Peyer's patch (tissue), 4 donors: ENCODE measurements at regions not wholly inside any gene's neighbourhood (a gene's known extent, or its start where the extent isn't known, plus 50 kb on each side); places are given as distances from the start of the nearest gene placed in this dataset.
"Not testable (repeated sequence)": the region's sequence is repeated elsewhere in the genome, so short reads cannot be mapped to it uniquely, and the experiment has no call there.

Experiments used
- DNase-seq, 3 donors: peaks; one replicate each; pipeline ENCODE4 v3.0.0-alpha.2; 2017 to 2019
- H3K27ac ChIP-seq, 4 donors: fragments of 200-600 bp; sonication (generic); one replicate each; pipeline ENCODE4 v1.5.1; 2016 to 2019
- H3K27me3 ChIP-seq, 2 donors: fragments of 200-600 bp; sonication (generic); one replicate each; pipeline ENCODE4 v1.5.1; 2019
- H3K36me3 ChIP-seq, 3 donors: fragments of 200-600 bp; sonication (generic); one replicate each; pipeline ENCODE4 v1.5.1; 2016 to 2019
- H3K4me1 ChIP-seq, 4 donors: fragments of 200-600 bp; sonication (generic); one replicate each; pipeline ENCODE4 v1.5.1; 2016 to 2019
- H3K4me3 ChIP-seq, 4 donors: fragments of 200-600 bp; sonication (generic); 1 replicate in 3 of 4; 2 replicates in 1 of 4; pipeline ENCODE4 v1.5.1; 2016 to 2019; ENCODE audit warnings: mild to moderate bottlenecking in 1 of 4
- H3K9me3 ChIP-seq, 4 donors: fragments of 200-600 bp; sonication (generic); one replicate each; pipeline ENCODE4 v1.5.1; 2016 to 2019; ENCODE audit warnings: mild to moderate bottlenecking in 1 of 4
- POLR2A ChIP-seq, 2 donors: fragments of 450-650 bp; IDR thresholded peaks; one replicate each; pipeline ENCODE4 v1.5.1; 2017; ENCODE audit warnings: antibody characterized with exemption in 2 of 2, mild to moderate bottlenecking in 2 of 2, moderate library complexity in 2 of 2
- TF ChIP-seq, protein P1 (sequence below), 6 experiments: fragments of 450-650 bp in 4 of 6; fragments of 200-600 bp in 2 of 6; sonication (generic) in 1 of 6; IDR thresholded peaks; one replicate each; pipeline ENCODE4 v1.5.1; 2017 to 2019; ENCODE audit warnings: antibody characterized with exemption in 6 of 6, mild to moderate bottlenecking in 3 of 6, moderate library complexity in 1 of 6

DNA sequence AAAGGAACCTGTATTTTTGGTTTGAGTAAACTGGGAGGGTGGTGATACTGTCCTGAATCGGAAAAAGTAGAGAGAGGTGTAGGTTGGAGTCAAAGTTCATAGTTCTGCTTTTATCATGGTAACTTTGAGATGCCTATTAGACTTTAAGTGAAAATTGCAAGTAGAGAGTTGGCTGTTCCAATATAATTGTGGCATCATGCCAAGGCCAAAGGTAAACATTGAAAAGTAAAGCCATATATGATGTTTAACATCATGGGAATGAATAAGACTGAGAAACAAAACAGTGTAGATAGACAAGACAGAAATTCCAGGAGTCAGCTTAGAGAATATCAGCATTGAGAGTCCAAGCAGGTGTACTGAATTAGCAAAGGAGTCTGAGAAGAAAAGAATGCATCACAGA is 570.9 kb downstream of the HTR7 start:
- Histone ChIP-seq H3K4me1 (no peaks in the 10 kb centered on the region), H3K36me3 (no peaks in the 10 kb centered on the region), H3K9me3 (no peaks in the 10 kb centered on the region), H3K4me3 (no peak overlapping the region), H3K27me3 (no peaks in the 10 kb centered on the region), H3K27ac (no peak overlapping the region)
- no peak for DNase-seq
- TF ChIP-seq, protein P1, sequence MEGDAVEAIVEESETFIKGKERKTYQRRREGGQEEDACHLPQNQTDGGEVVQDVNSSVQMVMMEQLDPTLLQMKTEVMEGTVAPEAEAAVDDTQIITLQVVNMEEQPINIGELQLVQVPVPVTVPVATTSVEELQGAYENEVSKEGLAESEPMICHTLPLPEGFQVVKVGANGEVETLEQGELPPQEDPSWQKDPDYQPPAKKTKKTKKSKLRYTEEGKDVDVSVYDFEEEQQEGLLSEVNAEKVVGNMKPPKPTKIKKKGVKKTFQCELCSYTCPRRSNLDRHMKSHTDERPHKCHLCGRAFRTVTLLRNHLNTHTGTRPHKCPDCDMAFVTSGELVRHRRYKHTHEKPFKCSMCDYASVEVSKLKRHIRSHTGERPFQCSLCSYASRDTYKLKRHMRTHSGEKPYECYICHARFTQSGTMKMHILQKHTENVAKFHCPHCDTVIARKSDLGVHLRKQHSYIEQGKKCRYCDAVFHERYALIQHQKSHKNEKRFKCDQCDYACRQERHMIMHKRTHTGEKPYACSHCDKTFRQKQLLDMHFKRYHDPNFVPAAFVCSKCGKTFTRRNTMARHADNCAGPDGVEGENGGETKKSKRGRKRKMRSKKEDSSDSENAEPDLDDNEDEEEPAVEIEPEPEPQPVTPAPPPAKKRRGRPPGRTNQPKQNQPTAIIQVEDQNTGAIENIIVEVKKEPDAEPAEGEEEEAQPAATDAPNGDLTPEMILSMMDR (IDR thresholded peaks at IDR 0.05), result no peak
- no peak for TF ChIP-seq POLR2A (IDR thresholded peaks at IDR 0.05)

DNA sequence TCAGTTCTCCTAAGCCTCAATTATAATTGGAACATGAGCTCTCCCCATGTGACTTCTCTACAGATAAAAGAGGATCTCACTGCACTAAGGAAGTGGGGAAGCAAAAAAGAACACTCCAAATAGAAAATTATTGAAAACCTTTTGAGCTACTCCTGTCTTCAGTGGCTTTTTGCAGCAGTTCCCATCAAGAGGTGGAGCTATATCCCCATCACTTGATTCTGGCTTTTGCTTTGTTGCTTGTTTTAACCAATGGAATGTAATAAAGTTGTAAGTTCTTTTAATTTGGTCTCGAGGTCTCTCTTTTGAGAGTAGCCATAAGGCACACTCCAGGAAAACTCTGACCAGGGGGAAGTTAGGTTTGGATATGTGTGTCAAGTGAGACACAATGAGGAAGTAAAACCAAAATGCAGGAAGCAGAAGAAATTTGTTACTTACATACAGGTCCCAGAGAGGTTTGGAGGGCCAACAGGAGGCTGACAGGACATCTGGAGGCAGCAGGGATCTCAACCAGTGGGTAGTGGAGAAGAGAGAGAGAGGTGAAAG is 569.4 kb downstream of the HTR7 start:
- no peak for DNase-seq
- H3K4me3 ChIP-seq, result no peak overlapping the region
- no peaks in the 10 kb centered on the region for H3K9me3 ChIP-seq
- no peaks in the 10 kb centered on the region for H3K36me3 ChIP-seq
- TF ChIP-seq POLR2A (IDR thresholded peaks at IDR 0.05), result no peak
- TF ChIP-seq, protein P1 (IDR thresholded peaks at IDR 0.05), result no peak
- H3K27ac ChIP-seq, result no peak overlapping the region
- no peaks in the 10 kb centered on the region for H3K4me1 ChIP-seq
- no peaks in the 10 kb centered on the region for H3K27me3 ChIP-seq

DNA sequence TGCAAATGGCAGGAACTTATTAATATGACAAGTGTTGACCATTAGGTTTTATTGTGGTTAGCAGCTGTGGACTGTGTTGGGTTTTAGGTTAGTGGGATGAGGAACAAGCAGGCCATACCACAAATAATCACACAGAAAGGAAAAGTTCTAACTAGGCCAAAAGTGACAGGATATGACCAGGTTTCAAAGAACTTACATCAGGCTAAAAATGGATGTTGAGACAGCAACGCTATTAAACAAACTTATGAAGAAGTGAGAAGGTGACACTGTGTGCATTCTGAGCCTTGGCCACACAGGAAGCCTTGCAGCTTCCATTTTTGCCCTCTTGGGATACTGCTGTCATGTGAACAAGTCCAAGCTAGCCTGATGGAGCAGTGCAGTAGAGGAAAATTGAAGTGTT is 568.8 kb downstream of the HTR7 start:
- Histone ChIP-seq H3K4me3 (no peak overlapping the region), H3K27ac (no peak overlapping the region), H3K4me1 (no peaks in the 10 kb centered on the region), H3K9me3 (no peaks in the 10 kb centered on the region), H3K36me3 (no peaks in the 10 kb centered on the region), H3K27me3 (no peaks in the 10 kb centered on the region)
- no peak for TF ChIP-seq POLR2A (IDR thresholded peaks at IDR 0.05)
- TF ChIP-seq, protein P1 (IDR thresholded peaks at IDR 0.05), result no peak
- DNase-seq, result no peak

DNA sequence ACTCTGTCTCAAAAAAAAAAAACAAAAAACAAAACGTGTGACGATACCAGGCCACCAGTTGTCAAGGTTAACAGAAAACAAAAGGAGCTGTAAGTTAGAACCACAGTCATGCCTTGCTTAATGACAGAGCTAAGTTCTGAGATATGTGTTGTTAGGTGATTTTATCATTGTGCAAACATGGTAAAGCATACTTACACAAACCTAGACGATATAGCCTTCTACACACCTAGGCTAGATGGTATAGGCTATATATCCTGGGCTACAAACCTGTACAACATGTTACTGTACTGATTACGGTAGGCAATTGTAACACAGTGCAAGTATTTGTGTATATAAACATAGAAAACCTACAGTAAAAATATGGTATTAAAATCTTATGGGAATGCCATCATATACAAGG is 564.2 kb downstream of the HTR7 start:
- TF ChIP-seq, protein P1 (IDR thresholded peaks at IDR 0.05), result no peak
- TF ChIP-seq POLR2A (IDR thresholded peaks at IDR 0.05), result no peak
- no peaks in the 10 kb centered on the region for H3K9me3 ChIP-seq
- DNase-seq, result no peak
- no peak overlapping the region for H3K4me3 ChIP-seq
- no peaks in the 10 kb centered on the region for H3K36me3 ChIP-seq
- H3K27me3 ChIP-seq, result no peaks in the 10 kb centered on the region
- no peak overlapping the region for H3K27ac ChIP-seq
- no peaks in the 10 kb centered on the region for H3K4me1 ChIP-seq

DNA sequence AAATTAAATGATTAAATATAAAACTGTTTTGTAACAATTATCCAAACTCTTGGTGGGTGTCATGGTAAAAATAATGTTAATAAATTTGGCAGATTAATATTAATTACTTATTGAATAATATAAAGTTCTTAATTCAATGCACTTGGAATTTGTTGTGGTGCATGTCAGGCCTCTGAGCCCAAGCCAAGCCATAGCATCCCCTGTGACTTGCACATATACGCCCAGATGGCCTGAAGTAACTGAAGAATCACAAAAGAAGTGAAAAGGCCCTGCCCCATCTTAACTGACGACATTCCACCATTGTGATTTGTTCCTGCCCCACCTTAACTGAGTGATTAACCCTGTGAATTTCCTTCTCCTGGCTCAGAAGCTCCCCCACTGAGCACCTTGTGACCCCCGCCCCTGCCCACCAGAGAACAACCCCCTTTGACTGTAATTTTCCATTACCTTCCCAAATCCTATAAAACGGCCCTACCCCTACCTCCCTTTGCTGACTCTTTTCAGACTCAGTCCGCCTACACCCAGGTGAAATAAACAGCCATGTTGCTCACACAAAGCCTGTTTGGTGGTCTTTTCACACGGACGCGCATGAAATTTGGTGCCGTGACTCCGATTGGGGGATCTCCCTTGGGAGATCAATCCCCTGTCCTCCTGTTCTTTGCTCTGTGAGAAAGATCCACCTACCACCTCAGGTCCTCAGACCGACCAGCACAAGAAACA is 562.9 kb downstream of the HTR7 start:
- not testable (repeated sequence) for H3K27ac ChIP-seq, H3K4me3 ChIP-seq, H3K36me3 ChIP-seq, H3K4me1 ChIP-seq, H3K9me3 ChIP-seq, H3K27me3 ChIP-seq, DNase-seq

DNA sequence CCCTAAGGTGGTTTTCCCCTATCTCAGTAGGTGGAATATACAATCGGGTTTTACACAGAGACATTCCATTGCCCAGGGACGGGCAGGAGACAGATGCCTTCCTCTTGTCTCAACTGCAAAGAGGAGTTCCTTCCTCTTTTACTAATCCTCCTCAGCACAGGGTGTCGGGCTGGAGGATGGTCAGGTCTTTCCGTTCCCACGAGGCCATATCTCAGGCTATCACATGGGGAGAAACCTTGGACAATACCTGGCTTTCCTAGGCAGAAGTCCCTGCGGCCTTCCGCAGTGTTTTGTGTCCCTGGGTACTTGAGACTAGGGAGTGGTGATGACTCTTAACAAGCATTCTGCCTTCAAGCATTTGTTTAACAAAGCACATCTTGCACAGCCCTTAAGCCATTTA is 555.8 kb downstream of the HTR7 start:
- H3K4me1 ChIP-seq, H3K4me3 ChIP-seq, H3K36me3 ChIP-seq, H3K9me3 ChIP-seq, H3K27ac ChIP-seq, H3K27me3 ChIP-seq, DNase-seq: not testable (repeated sequence)
